Embryonic facial prominence (tissue), 1 donor: ENCODE measurements at regions not wholly inside any gene's neighbourhood (a gene's known extent, or its start where the extent isn't known, plus 50 kb on each side); places are given as distances from the start of the nearest gene placed in this dataset.

Experiments
- DNase-seq: peaks from one replicate; pipeline ENCODE4 v3.0.0-alpha.2; 2016; ENCODE audit errors: extremely low spot score

DNA sequence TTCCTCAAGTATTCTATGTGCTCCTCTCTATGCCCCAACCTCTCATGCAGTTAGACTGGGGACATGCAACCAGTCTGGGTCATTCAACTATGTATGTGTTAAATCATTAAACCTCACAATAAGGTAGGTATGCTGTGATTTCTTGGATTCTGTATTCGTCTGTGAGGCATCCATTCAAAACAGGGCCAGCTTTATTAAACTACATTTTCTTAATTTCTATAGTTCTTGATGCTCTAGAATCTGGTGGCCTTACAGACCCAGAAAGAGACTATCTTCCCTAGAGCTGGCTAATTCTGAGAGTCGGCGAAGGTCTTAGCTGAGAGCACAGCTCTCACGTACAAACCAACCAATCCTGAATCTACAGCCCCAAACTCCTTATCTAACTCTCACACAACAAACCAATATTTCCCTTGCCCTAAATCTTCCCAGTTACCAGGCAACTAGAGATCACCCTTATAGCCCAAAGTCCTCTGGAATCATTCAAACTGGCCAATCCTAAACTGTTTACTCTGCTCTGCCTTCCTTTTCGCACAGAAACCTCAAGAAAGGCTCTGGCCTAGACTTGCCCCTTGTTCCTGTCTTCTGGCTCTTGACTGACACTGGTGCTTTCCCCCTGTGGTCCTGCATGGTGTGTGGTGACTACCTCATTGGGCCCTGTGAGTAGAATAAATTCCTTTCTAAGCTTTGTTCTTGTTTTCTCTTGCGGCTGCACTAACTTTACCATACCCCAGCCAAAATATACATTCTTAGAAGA, 203.5 kb upstream of the TET2 start:
- DNase-seq = no peak

- DNase-seq = no peak
Observed at GRCh38 chr4:104944596-104944995, 202.1 kb upstream of the TET2 start.

DNA sequence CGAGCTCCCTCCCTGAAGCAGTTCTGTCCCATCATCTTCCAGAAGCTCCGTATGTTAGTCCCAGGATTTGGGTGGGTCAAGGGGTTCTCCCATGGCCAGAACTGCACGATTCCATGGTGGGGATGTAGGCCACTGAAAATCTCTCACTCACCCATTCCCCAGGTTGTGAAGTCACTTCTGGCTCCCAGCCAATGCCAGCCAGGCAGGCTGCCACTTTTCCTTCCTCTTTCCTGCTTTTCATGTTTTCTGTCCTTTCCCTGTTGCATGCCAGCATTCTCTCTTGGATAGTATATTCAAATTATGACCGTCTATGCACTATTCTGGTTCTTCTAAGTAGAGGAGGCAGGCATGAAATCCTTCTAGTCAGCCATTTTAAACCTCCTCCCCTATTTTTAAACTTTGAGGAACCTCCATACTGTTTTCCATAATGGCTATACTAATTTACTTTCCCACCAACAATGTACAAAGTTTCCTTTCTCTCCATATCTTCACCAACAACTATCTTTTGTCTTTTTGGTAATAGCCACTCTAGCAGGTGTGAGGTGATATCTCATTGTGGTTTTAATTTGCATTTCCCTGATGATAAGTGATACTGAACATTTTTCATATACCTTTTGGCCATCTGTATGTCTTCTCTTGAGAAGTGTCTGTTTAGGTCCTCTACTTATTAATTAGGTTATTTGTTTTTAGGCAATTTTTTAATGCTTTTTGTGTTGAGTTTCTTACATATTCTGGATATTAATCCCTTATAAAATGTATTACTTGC, 182.1 kb upstream of the TET2 start:
- no peak for DNase-seq

DNA sequence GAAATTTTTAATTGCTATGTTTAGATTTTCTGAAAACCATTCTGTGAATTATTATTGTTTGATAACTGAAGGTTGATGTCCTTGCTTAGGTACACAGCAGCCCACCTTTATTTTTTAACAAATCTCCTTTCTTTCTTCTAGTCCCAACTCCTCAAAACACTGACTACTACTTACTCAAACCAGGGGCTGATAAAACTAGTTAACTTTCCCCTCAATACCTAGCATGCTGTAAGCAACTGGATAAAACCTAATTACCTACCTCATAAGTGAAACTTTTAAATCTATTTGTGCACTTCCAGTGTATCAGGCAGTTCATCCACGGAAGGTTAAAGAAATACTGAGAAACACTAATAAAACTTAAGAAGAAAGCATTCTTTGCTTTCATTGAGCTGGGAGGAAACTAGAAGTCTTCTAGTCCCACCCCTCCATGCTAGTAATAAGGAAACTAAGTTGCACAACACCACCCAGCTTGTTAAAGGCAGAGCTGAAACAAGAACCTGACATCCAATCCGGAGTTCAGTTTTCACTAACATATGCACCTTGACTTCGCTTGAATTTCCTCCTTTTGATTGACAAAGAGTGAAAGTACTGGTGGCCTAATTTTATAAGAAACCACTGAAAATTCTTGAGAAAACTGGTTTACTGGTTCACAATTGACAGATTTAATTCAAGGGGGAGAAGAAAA, 180.2 kb upstream of the TET2 start:
- DNase-seq = no peak

DNA sequence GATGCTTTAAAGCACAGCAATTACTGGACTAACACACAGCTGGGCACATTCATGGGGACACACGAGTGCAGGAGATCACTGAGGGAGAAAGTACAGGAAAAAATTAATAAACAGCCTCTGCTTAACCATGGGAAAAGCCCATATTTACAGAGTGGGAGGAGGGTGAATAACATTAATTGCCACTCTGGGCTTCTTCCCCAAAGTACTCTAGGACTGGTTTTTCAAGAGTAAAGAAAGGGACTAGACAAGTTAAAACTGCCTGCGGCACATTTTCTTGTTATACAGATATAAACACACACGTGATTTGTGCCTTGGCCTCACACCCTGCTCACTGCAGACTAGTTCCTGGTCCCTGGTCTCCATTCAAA, 179.7 kb upstream of the TET2 start:
- peak; percentile 53 for DNase-seq

GRCh38 chr4:104969394-104970082, 177.1 kb upstream of the TET2 start:
- DNase-seq = no peak

- DNase-seq = no peak
Observed at GRCh38 chr4:104971462-104971861, 175.2 kb upstream of the TET2 start.

- no peak for DNase-seq
Observed at GRCh38 chr4:104973708-104974107, 173.0 kb upstream of the TET2 start.

DNA sequence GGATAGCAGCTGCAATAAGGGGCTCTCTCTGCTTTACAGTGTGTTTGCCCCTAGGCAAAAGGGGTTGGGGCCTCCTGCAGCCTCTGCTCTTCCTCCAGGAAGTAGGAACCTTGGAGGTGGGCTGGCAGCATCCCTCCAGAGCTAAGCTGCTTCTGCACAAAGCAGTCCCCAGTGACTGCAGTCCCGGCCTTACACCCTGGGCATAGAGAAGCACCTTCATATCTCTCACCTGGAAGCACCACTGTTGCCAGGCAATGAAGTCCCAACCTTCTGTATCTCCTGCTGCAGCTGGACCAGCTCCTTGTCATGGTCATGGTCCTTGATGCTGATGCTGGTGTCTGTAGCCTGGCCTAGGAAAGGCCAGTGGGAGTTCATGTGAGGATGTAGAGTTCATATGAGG, 171.1 kb upstream of the TET2 start:
- DNase-seq = no peak

DNA sequence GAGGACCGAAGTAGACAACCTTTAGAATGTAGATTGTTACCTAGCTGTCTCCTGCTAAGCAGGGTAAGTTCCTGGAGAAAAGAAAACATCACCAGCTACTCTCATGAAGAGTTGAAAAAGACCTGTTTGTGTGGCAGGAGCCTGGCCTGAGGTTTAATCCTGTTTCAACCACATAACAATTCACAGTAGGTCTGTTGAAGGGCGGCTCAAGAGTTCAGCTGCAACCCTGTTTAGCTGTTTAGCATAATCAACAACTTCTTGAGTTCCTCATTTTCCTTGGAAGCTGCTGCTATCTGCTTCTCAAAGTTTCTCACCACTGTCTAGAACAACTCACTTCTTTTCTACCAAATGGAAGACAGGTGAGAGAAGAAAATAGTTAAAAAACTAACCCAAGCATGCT, 170.4 kb upstream of the TET2 start:
- DNase-seq = no peak

DNA sequence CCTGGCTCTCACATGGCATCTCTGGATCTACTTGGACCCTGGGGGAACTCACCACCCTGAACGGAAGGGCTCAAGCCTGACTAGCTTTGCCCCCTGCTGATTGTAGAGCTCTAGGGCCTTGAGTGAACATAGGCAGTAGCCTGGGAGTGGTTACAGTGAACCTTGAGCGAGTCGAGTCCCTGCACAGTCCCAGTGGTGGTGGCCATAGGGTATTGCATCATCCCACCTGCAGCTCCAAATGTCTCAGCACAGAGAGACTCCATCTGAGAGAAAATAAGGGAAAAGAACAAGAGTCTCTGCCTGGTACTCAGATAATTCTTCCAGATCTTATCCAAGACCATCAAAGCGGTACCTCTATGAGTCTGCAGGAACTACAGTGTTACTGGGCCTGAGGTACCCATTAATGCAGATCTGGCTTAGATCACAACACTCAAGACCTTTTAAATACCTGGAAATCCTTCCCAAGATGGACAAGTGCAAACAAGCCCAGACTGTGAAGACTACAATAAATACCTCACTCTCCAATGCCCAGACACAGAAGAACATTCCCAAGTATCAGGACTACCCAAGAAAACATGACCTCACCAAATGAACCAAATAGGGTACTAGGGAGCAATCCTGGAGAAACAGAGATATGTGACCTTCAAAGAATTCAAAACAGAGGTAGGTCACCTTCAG, 167.5 kb upstream of the TET2 start:
- DNase-seq = no peak

DNA sequence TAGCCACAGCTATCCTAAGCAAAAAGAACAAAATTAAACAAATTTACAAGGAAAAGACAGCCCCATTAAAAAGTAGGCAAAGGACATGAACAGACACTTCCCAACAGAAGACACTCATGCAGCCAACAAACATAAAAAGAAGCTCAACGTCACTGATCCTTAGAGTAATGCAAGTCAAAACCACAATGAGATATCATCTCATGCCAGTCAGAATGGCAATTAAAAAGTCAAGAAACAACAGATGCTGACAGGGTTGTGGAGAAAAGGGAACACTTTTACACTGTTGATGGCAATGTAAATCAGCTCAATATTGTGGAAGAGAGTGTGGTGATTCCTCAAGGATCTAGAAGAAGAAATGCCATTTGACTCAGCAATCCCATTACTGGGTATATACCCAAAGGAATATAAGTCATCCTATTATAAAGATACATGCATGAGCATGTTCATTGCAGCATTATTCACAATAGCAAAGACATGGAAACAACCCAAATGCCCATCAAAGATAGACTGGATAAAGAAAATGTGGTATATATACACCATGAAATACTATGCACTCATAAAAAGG, 163.0 kb upstream of the TET2 start:
- no peak for DNase-seq

GRCh38 chr4:104986306-104986705, 160.4 kb upstream of the TET2 start:
- DNase-seq = no peak

DNA sequence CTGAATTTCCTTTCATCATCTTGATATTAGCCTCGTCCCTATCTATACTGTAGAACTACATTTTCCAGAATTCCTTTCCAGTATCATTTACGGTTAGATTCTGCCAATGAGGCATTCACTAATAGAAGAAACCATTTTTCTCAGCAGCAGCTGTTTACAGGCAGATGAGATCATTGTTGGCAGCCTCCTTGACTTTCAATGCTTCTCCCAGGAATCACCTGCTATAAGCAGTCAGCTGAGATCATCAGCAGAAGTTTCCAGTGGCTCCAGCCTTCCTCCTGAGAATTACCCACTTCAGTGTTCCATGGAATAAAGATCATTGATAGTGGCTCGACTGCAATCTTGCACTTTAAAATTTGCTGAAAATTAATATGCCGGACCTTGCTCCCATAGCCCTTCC, 157.3 kb upstream of the TET2 start:
- no peak for DNase-seq

DNA sequence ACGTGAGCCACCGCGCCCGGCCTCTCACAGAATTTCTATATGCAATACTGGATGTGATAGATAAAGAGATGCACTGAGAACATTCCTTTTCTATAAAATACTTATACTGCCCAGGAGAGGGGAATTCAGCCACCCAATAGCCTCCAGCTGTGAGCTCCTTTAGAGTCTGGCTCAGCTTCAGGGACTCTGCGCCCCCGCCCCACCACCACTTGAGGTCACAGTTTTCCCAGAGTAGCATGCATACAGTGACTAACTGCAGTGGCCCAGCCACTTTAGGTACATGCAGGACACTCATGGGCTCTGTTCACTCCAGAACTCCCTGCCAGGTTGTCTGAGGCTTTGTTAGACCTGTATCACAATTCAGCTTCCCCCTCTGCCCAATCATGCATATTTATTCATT, 144.4 kb upstream of the TET2 start:
- no peak for DNase-seq

DNA sequence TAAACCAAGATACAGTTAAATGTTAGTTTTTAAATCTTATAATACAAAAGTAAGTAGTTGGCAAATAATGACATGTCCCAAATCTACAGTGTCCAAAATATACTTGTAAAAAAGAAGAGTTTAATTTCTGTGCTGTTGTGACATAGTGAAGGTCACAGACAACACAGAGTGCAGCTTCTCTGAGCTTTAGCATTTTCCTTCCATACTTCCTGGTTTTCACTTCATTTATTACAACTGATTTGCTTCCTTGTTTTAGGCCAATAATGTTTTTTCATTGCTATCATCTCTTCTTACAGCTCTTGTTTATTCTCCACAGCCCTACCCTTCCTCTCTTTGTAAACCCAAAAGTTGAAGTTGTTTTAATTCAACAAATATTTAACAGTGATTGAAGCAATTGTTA, 132.4 kb upstream of the TET2 start:
- DNase-seq = no peak

DNA sequence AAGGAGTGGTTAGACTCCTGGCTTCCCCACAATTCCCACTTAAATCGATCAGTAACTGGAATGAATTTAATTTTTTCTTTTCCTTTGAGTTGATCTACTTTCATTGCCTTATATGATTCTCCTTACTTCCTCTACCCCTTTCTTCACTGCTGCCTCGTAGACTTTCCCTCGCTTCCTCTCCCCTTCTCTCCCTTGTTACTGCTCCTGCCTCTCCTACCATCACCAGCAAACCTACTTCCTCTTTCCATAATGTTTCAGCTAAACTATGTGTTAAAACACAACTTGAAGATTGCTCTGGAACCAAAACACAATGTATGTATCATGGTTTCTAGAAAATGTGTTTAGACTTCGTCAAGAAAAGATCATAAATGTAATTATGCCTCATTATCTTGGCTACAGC, 132.0 kb upstream of the TET2 start:
- no peak for DNase-seq

GRCh38 chr4:105015750-105016149, 130.9 kb upstream of the TET2 start:
- no peak for DNase-seq

GRCh38 chr4:105022811-105023667, 123.6 kb upstream of the TET2 start:
- no peak for DNase-seq

- DNase-seq = no peak
Observed at GRCh38 chr4:105023668-105024055, 123.0 kb upstream of the TET2 start.
